ENCODE measurements at regions not wholly inside any gene's neighbourhood (a gene's known extent, or its start where the extent isn't known, plus 50 kb on each side); places are given as distances from the start of the nearest gene placed in this dataset.

GRCh38 chr3:72408983-72409779 is 439.1 kb downstream of the SHQ1 start:
- no peaks in the 10 kb centered on the region for H3K36me3 Mint-ChIP-seq (ENCODE audit: insufficient read depth in 1 of 3, low read depth in 3 of 3)
- no peak overlapping the region for H4K91ac ChIP-seq (ENCODE audit: insufficient read length, low read depth, low read length)
- H3K4me1 Mint-ChIP-seq = peaks cover 83 to 87% of the 10 kb centered on the region in 2 experiments
- H3K9me3 Mint-ChIP-seq = no peaks in the 10 kb centered on the region
- no peak overlapping the region for H3K23ac ChIP-seq (ENCODE audit: insufficient read length, low read depth, low read length)
- peaks cover 2% of the 10 kb centered on the region for H3K79me1 ChIP-seq (ENCODE audit: insufficient read depth, low read depth, low read length, poor library complexity, severe bottlenecking)
- H3K4me1 ChIP-seq (ENCODE audit: insufficient read depth, low read length) = peaks cover 21% of the 10 kb centered on the region
- H2BK12ac ChIP-seq (ENCODE audit: insufficient read length, low read depth, low read length) = no peak overlapping the region
- H3K27me3 Mint-ChIP-seq (ENCODE audit: low read depth) = no peaks in the 10 kb centered on the region
- no peak for DNase-seq
- no peak overlapping the region for H3K27ac ChIP-seq (ENCODE audit: insufficient read length, low read depth, low read length)
- no peaks in the 10 kb centered on the region for H3K23me2 ChIP-seq (ENCODE audit: insufficient read length, low read depth, low read length, poor library complexity, severe bottlenecking)
- no peak overlapping the region for H4K8ac ChIP-seq (replicated peaks; ENCODE audit: insufficient read length, low read depth, low read length)
- no peak overlapping the region for H2BK15ac ChIP-seq (ENCODE audit: low read depth, low read length)
- no peak overlapping the region for H3T11ph ChIP-seq (ENCODE audit: low read length)
- no peak overlapping the region for H3K56ac ChIP-seq (ENCODE audit: insufficient read length, low read depth, low read length)
- H3K27me3 ChIP-seq (ENCODE audit: insufficient read depth, low read length) = no peaks in the 10 kb centered on the region
- no peaks in the 10 kb centered on the region for H3K9me3 ChIP-seq (ENCODE audit: control insufficient read depth, low read depth, low read length)
- WGBS (ENCODE audit: extremely low coverage, insufficient read length, low lambda C conversion rate) = no CpG with 5 or more reads among the region's 5 CpGs
- H3K4me3 Mint-ChIP-seq = no peak overlapping the region
- H2BK20ac ChIP-seq (ENCODE audit: low read depth, low read length, poor library complexity, severe bottlenecking) = no peak overlapping the region
- no peak overlapping the region for H3K14ac ChIP-seq (ENCODE audit: insufficient read depth, low read length)
- no peak overlapping the region for H3K18ac ChIP-seq (ENCODE audit: insufficient read length, low read depth, low read length)
- H3K4me2 ChIP-seq (ENCODE audit: insufficient read depth, insufficient read length, low read length) = no peak overlapping the region
- no peak overlapping the region for H4K5ac ChIP-seq (ENCODE audit: insufficient read length, low read depth, low read length)
- H2AFZ ChIP-seq (ENCODE audit: low read length) = no peak overlapping the region
- H2BK120ac ChIP-seq (ENCODE audit: low read depth, low read length, poor library complexity, severe bottlenecking) = no peak overlapping the region
- H2BK5ac ChIP-seq (ENCODE audit: insufficient read length, low read length) = no peak overlapping the region
- H3K79me2 ChIP-seq (ENCODE audit: insufficient read depth, low read length) = peaks cover 61% of the 10 kb centered on the region; the same call in 1 of the 2 replicates
- TF ChIP-seq CTCF (conservative IDR thresholded peaks at IDR 0.05) = no peak
- H3K27ac Mint-ChIP-seq = no peak overlapping the region; a peak in 1 of 7 replicates
- no peak overlapping the region for H3K9ac ChIP-seq (ENCODE audit: extremely low read depth, insufficient read length, low read length)
- no peak overlapping the region for H3K4ac ChIP-seq (ENCODE audit: low read depth, low read length)
- no peak overlapping the region for H2AK5ac ChIP-seq (ENCODE audit: insufficient read length, low read length)
- no peaks in the 10 kb centered on the region for H4K20me1 ChIP-seq (ENCODE audit: control insufficient read depth, insufficient read depth, insufficient read length)

All from H9 (cell line).